Heart left ventricle (tissue), 13 donors: ENCODE measurements at regions not wholly inside any gene's neighbourhood (a gene's known extent, or its start where the extent isn't known, plus 50 kb on each side); places are given as distances from the start of the nearest gene placed in this dataset.

Experiments
- POLR2A ChIP-seq, 2 donors: fragments of 450-650 bp; IDR thresholded peaks; one replicate each; pipeline ENCODE4 v1.6.1; 2017; ENCODE audit warnings: antibody characterized with exemption in 2 of 2, mild to moderate bottlenecking in 2 of 2, moderate library complexity in 2 of 2
- TF ChIP-seq, protein P1 (sequence below), 12 donors: fragments of 200-600 bp; sonication (generic) in 4 of 12; IDR thresholded peaks; one replicate each; pipeline versions ENCODE4 v1.5.0 to v1.8.0; 2018 to 2022; ENCODE audit warnings: antibody characterized with exemption in 12 of 12, mild to moderate bottlenecking in 5 of 12
- donor health status: ischemic (EF 13 %, LVEDD 7.1; RV severe dilation, severe dysfunction).
- donor health status: DM: no; HTN: yes; CAD: no.
- donor health status: DM: no; HTN: no; CAD: no.
- donor health status: ischemic (EF 25% LVEDD 6.9; RV normal size, moderate dysfunction).
- donor health status: ischemic (EF 25% LVEDD 5.7; RV mildly dilated, moderate dysfunction).
- donor health status: ischemic (EF 35%, LVEDD 5.7; RV mildly dilated, moderate dysfunction).
- donor health status: nonischemic (EF 11% LVEDD 7.7; RV severe dilation, severe dysfunction).
- donor health status: DM: yes; HTN: yes; CAD: no.
- donor health status: PGD.
- donor health status: ischemic (EF 29% LVEDD 5.4; RV normal size, mild dysfunction).
- donor health status: nonischemic (EF 23%, LVEDD 6.1; RV moderate dilation, normal function).

- no peak for TF ChIP-seq POLR2A (IDR thresholded peaks at IDR 0.05)
- TF ChIP-seq, protein P1, sequence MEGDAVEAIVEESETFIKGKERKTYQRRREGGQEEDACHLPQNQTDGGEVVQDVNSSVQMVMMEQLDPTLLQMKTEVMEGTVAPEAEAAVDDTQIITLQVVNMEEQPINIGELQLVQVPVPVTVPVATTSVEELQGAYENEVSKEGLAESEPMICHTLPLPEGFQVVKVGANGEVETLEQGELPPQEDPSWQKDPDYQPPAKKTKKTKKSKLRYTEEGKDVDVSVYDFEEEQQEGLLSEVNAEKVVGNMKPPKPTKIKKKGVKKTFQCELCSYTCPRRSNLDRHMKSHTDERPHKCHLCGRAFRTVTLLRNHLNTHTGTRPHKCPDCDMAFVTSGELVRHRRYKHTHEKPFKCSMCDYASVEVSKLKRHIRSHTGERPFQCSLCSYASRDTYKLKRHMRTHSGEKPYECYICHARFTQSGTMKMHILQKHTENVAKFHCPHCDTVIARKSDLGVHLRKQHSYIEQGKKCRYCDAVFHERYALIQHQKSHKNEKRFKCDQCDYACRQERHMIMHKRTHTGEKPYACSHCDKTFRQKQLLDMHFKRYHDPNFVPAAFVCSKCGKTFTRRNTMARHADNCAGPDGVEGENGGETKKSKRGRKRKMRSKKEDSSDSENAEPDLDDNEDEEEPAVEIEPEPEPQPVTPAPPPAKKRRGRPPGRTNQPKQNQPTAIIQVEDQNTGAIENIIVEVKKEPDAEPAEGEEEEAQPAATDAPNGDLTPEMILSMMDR (IDR thresholded peaks at IDR 0.05) = no peak
Observed at GRCh38 chr3:77746048-77746447, 706.1 kb downstream of the ROBO2 start.
